Inferior parietal cortex (tissue), 1 donor: ENCODE measurements at regions not wholly inside any gene's neighbourhood (a gene's known extent, or its start where the extent isn't known, plus 50 kb on each side); places are given as distances from the start of the nearest gene placed in this dataset.

Experiments used
- DNase-seq: peaks from one replicate; pipeline ENCODE4 v3.0.0-alpha.2; 2016; ENCODE audit errors: extremely low spot score

DNA sequence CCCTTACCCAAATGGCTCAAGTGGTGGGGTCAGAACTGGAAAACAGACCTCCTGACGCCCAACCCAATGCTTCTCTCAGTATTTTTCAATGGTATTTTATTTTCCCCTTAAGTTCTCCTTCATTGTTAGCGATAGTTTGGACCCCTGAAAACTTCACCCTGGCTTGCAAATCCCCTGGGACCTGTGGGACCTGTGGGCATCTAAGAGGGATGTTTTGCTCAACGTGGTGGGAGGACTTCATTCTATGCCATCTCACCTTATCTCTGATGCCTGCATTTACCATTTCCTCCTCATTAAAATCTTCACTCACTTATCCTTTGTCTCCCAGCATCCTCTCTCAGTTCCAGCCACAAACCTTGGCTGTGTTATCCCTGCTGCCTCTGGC, 59.4 kb upstream of the GZMB start:
- no peak for DNase-seq

DNA sequence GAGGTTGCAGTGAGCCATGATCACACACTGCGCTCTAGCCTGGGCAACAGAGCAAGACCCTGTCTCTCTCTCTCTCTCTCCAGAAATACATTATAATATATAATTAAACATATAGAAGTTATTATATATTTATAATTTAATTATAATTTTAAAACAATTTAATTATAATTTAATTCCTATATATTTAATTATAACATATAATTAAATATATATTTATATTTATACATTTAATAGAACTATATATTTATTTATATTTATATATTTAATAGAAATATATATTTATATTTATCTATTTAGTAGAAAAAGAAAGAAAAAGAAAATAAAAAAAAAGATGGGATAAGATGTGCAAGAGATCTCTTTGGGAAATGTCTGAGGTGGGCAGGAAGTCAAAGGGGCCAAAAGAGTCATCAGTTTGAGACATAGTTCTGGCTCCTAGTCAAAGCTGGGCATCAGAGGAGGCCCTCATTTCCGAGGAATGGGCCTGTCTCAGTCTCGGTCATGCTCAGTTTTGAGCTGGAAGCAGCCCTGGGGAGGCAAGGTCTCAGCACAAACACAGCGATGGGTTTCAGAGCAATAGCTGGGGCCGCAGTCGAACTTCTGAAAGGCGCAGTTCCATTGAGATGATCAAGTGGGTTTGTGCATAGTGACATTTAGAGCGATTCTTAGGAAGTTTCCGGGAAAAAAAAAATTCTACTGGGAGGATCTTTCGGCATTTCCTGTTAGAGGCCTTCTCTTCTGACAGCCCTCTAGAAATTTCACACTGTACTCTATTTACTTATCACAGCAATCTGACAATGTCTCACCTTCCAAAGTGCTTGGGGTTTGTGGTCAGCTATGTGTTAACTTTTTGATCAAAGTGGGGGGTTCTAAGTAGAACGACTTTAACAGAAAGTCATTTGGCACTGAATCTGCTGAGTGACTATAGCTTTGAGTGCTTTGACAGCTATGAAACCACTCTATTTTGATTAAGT, 58.7 kb upstream of the GZMB start:
- DNase-seq = no peak

GRCh38 chr14:24690492-24690891, 56.5 kb upstream of the GZMB start:
- DNase-seq = no peak

DNA sequence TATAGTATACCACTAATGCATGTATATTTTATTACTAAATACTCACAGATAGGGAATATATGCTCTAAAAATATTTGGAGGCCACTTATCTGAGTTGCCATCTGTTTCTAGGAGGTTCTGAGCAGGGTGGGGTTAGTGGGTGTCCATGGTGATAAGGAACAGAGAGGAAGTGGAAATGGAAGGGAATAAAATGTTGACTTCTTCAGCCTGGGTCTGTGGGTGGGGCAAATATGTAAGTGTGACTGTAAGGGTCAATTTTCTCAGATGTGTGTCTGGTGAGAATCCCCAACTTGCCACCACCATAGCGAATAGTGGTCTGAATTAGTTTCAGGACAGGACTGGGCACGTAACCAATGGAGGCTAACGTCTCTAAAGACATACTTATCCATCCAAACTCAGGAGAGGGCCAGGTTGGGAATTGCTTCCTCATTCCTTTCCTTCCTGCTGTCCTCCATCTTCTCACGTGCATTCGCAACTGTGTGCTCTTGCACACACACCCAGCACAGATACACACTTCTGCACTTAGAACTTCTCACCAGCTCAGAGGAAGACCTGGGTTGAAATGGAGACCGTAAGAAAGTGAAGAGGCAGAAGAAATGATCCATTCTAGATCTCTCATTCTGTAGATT, 54.2 kb upstream of the GZMB start:
- DNase-seq = no peak
